Brain pericyte (primary cell): ENCODE measurements at regions not wholly inside any gene's neighbourhood (a gene's known extent, or its start where the extent isn't known, plus 50 kb on each side); places are given as distances from the start of the nearest gene placed in this dataset.
"Not testable (repeated sequence)": the region's sequence is repeated elsewhere in the genome, so short reads cannot be mapped to it uniquely, and the experiment has no call there.

ENCODE experiments used
- DNase-seq: peaks from one replicate; pipeline ENCODE4 v3.0.0-alpha.2; 2012; ENCODE audit warnings: low read depth, low spot score

- DNase-seq: no peak
These were observed 221.4 kb upstream of the ST6GAL2 start for GRCh38 chr2:107107351-107107750.

GRCh38 chr2:107108556-107108955 is 222.6 kb upstream of the ST6GAL2 start:
- no peak for DNase-seq

- no peak for DNase-seq
These were observed 225.7 kb upstream of the ST6GAL2 start for GRCh38 chr2:107111623-107112022.

- no peak for DNase-seq
These were observed 226.6 kb upstream of the ST6GAL2 start for GRCh38 chr2:107112561-107112960.

DNA sequence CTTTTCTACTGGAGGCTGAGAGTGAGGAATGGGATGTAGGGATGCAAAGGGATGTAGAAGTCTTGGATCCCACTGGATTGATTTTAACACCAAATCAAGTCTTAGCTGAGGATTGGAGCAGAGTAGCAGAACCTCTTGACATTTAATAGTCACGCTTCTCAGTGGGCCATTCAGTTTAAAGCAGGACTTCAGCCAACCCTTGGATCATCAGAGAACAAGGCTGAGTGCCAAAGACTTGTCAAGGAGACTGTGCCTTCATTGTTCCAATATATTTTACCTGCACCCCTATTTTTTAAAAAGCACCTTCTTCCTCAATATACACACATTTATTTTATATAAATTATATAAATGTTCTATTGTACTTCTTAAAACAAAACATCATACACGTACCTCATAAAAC is 242.4 kb upstream of the ST6GAL2 start:
- DNase-seq: no peak

DNA sequence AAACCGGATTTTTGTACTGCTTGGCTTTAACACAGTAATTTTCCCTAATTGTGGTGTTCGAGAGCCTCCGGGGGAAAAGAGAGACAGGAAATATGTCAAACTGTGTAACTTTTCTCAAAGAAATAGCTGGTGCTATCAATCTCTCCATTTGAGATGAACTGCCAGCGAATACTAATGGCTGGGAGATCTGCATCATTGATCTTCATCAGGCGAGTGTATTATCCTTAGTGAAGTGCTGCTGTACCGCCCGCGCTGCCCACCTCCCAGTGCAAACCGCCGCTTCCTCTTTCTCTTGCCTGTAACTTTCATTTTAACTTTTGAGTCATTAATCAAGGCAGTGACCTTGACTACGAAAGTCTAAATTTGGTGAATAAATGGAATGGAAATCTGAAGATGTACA is 246.1 kb upstream of the ST6GAL2 start:
- no peak for DNase-seq

DNA sequence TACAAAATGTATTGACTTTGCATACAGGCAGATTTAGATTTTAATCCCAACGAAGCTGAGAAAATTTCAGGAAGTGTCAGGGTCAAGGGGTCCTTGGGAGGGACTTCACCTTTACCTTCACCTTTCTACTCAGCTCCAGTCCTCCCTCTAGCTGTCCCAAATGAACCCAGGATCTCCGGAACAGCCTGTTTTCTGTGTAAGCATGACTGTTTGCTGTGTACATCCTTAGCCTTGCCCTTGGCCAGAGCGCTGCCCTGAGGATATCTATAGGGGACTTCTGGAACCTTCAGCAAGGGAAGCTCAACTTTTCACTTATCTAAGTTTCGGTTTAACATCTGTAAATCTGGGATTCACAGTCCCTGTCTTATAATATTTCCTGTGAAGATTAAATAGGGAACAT is 246.8 kb upstream of the ST6GAL2 start:
- DNase-seq: no peak

DNA sequence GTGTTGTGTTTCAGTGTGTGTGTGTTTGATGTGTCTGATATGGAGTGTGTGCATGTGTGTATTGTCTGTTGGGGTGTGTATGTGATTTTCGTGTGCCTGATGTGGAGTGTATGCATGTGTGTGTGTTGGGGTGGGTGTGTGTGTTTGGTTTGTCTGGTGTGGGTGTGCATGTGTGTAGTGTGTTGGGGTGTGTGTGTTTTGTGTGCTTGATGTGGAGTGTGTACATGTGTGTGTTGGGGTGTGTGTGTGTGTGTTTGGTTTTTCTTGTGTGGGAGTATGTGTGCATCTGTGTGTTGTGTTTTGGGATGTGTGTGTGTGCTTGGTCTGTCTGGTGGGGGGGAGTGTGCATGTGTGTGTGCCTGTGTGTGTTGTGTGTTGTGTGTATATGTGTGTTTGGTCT is 247.4 kb upstream of the ST6GAL2 start:
- DNase-seq: no peak

- no peak for DNase-seq
These were observed 250.8 kb upstream of the ST6GAL2 start for GRCh38 chr2:107136733-107137132.

- DNase-seq: no peak
These were observed 251.7 kb upstream of the ST6GAL2 start for GRCh38 chr2:107137706-107138105.

DNA sequence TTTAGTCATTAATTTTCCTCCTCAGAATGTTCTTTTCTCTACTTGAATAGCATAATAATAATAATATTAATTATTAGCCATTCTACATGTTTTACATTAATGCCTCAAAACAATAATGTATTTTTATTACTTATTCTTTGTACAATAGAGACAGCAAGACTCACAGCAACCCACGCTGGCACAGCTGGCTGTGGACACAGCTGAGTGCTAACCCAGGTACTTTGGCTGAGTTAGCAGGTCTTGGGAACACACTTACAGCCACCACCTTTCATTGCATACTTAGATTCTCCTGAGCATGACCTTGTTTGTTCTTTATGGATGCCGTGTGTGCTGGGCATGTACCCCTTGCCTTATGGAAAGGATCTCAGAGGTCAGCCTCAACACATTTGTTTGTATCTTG is 260.2 kb upstream of the ST6GAL2 start:
- DNase-seq: no peak

GRCh38 chr2:107146645-107147044 is 260.7 kb upstream of the ST6GAL2 start:
- not testable (repeated sequence) for DNase-seq

- no peak for DNase-seq
These were observed 262.1 kb upstream of the ST6GAL2 start for GRCh38 chr2:107148055-107148454.

DNA sequence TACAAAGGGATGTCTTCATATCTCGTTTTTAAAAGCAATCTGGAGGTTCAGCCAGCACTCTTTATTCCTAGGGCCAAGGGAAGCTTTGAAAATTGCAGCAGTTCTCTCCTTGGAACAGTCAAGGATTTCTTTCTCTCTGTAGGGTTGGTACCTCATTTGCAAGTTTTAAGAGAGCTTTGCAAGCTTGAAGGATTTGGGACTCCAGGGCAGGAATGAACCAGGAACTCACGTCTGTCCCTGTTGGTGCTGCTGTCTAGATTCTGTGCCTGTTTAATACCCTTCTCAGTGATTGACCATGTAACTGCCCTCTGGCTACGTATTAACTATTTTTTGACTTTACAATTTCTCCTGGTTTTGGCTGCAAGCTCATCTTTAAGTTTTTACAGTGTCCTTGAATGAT is 262.5 kb upstream of the ST6GAL2 start:
- no peak for DNase-seq

GRCh38 chr2:107160640-107161239 is 274.8 kb upstream of the ST6GAL2 start:
- no peak for DNase-seq

GRCh38 chr2:107168141-107168540 is 282.2 kb upstream of the ST6GAL2 start:
- no peak for DNase-seq

DNA sequence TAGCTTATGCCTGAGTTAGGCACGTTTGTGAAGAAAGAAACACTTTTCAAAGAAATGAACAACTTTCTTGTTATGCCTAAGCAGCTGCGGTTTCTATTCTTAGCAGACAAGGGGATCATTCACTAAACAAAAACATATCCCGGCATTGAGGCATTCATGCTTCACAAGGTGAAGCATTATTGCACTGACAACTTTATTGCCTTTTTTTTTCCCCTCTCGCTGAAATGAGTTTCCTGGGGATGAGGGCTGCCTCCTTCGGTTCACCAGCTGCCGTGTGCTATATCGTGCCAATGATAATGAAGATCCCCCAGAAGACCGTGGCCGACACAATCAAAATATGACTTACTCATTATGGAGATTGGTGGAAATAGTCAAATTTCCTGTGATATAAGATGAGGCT is 288.2 kb upstream of the ST6GAL2 start:
- DNase-seq: no peak

DNA sequence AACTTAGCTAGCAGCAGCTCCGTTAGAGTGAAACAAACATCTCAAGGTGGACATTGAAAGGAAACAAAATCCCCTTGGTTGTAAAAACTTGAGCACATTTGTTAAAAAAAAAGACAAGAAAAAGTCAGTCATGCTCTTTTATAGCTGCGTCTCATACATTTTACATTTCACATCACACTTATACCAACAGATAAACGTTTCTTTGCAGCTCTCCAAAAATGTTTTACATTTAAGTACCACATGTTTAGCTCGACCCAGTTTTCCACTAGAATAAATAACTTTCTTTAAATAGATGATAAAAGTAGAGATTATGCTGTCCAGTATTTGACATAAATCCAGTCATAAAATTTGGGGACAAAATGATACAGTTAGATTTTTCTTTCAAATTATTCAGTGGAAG is 297.0 kb upstream of the ST6GAL2 start:
- no peak for DNase-seq

DNA sequence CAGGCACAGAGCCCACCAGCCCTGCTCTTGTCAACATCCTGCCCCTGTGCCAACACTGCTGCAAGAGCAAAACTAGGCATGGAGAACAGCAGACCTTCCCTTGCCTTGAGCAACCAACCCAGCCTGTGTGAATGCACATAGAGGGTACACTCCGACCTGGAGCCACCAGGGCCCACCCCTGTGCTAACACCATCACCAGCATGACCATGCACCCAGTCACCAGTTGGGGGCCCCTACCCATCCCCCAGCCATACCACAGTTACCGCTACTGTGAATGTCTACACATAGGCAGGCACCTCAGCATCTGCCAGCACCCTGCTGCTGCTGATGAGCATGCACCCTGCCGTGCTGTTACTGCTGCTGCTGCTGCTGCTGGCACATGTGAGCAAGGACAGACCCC is 301.9 kb upstream of the ST6GAL2 start:
- DNase-seq: no peak

DNA sequence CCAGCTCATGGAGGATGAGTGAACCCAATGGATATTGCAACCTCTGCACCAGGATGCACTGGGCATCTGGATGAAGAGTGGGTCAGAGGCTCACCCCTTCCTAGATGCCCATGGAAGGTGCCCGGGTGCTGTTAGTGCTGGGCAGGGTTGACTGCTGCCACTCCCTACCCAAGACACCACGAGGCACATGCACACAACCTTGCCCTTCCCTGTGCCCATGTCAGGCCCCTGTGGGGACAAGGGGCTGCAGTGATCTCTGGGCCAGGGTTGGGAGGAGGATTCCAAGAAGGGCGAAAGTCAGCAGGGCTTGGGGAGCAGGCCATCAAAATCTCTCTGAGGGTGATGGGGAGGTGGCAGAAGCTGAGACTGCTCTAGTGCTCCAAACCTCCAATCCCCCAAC is 309.7 kb upstream of the ST6GAL2 start:
- no peak for DNase-seq

DNA sequence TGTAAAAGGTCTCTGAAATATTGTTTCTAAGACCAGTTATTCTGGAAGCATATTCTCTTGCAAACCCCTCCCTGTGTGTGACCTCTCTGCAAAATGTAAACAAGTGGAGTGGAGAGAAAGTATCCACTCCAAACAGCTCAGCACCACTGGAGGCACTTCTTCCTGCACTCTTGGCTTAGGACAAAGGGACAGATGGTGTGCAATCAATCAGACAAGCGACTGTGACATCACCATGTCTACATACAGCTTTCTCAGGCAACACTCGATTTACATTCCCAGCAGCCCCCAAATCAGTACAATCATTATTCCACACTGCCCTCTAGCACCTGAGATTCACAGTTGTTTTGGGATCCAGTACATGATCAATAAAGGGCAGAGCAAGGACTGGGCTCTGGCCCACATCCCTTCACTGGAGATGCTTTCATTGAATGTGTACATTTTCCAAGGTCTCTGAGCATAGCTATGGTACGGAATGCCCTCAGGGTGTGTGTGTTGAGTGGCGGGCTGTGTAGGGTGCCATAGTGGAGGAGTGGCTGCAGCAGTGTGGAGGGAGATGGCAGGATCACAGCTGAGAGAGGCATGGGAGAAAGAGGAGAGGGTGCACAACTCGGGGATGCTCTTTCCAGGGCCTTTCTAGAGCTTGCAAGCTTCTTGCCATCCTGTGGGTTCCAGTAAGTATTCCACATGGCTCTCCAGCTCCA is 311.8 kb upstream of the ST6GAL2 start:
- DNase-seq: no peak

- DNase-seq: no peak
These were observed 317.1 kb upstream of the ST6GAL2 start for GRCh38 chr2:107202962-107203591.
